AG09319 (cell line): ENCODE measurements at regions not wholly inside any gene's neighbourhood (a gene's known extent, or its start where the extent isn't known, plus 50 kb on each side); places are given as distances from the start of the nearest gene placed in this dataset.
"Not testable (repeated sequence)": the region's sequence is repeated elsewhere in the genome, so short reads cannot be mapped to it uniquely, and the experiment has no call there.

Experiments
- DNase-seq: peaks from one replicate; pipeline ENCODE4 v3.0.0-alpha.2; 2010; ENCODE audit warnings: low read depth; ENCODE audit errors: extremely low read depth
- CTCF ChIP-seq: IDR thresholded peaks from 2 replicates; pipeline ENCODE4 v1.5.1; 2011; ENCODE audit warnings: low read depth, mild to moderate bottlenecking, inconsistent platforms, low read length, moderate library complexity

GRCh38 chr4:148557793-148558192 lies 115.6 kb upstream of the NR3C2 start:
- no peak for DNase-seq
- no peak for TF ChIP-seq CTCF

GRCh38 chr4:148550788-148551187 lies 108.6 kb upstream of the NR3C2 start:
- no peak for DNase-seq
- no peak for TF ChIP-seq CTCF

DNA sequence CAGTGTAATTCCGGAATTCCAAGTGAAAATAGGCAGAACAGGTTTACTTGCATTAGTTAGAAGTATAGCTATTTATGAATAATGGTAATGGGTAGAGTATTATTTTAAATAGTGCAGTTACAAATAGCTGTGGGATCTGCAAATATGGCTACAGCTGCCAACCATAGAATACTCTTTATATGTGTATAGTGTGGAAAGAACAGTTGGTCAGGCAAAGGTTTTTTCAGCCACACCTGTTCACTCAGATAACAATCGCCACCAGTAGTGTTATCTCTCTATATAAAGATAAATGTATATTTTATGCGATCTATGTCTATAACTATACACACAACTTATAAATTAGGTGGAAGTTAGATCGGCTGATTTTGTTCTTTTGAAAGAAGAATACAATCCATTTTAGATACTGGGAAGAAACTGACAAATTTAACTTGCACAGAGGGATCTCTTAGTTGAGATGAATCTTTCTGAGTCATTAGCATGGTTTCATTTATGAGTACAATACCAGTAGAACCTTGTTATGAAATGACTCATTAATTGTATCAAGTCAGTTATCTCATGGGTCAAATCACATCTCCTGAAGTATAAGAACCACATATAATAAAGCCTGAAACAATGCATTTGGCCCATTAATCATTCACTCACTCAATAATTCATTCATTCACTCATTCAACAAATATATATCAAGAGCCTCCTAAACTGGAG lies 100.9 kb upstream of the NR3C2 start:
- no peak for TF ChIP-seq CTCF
- DNase-seq = no peak

- no peak for TF ChIP-seq CTCF
- no peak for DNase-seq
Observed at GRCh38 chr4:148540622-148541326, 98.6 kb upstream of the NR3C2 start.

DNA sequence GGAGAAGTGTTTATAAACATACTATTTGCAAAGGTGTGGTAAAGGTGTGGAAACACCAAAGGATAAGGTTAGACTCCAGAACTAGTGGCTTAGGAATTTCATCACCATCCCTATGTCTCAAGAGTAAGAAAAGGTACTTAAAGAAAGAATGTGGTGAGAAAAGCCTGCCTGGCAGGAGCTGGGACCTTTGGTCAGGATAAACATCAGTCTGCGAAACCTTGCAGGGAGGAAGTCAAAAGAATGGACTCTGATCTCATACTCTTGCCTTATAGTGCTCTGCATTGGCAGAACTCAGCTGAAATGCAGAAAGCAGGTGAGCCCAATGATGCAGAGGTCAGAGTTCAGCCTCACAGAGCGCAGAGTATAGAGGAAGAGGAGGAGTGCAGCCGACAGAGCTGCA lies 97.2 kb upstream of the NR3C2 start:
- no peak for DNase-seq
- no peak for TF ChIP-seq CTCF

DNA sequence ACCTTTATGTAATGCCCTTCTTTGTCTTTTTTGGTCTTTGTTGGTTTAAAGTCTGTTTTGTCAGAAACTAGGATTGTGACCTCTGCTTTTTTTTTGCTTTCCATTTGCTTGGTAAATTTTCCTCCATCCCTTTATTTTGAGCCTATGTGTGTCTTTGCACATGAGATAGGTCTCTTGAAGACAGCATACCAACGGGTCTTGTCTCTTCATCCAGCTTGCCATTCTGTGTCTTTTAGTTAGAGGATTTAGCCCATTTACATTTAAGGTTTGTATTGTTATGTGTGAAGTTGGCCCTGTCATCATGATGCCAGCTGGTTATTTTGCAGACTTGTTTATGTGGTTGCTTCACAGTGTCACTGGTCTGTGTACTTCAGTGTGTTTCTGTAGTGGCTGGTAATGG lies 91.6 kb upstream of the NR3C2 start:
- DNase-seq = not testable (repeated sequence)

DNA sequence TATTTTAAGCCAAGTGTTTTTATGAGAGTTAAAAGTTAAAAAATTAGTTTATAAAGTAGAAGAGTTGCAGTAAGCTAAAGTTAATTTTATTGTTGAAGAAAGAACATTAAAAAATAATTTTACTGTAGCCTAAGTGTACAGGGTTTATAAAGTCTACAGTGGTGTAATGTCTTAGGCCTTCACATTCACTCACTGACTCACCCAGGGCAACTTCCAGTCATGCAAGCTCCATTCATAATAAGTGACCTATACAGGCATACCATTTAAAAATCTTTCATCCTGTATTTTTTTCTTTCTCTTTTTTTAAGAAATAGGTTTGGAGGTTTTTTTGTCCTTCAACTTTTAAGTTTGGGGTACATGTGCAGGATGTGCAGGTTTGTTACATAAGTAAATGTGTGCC lies 87.9 kb upstream of the NR3C2 start:
- no peak for DNase-seq
- TF ChIP-seq CTCF = no peak

GRCh38 chr4:148527571-148527970 lies 85.4 kb upstream of the NR3C2 start:
- no peak for TF ChIP-seq CTCF
- DNase-seq = no peak
